ENCODE measurements at regions not wholly inside any gene's neighbourhood (a gene's known extent, or its start where the extent isn't known, plus 50 kb on each side); places are given as distances from the start of the nearest gene placed in this dataset.

- Histone ChIP-seq H3K4me3 (no peak overlapping the region), H3K9ac (ENCODE audit: insufficient read depth in 1 of 2, low read depth in 2 of 2, low read length in 2 of 2) (no peak overlapping the region), H3K36me3 (ENCODE audit: control insufficient read depth, insufficient read depth, low read length) (no peaks in the 10 kb centered on the region), H3K27ac (ENCODE audit: extremely low read depth, low read depth, low read length) (no peak overlapping the region), H3K4me1 (replicated peaks in 1 of 2; ENCODE audit: control insufficient read depth in 2 of 2, insufficient read depth in 2 of 2, low read length in 2 of 2) (no peaks in the 10 kb centered on the region; a peak in 1 of 5 replicates), H3K4me2 (ENCODE audit: insufficient read depth, low read length) (no peak overlapping the region), H2AFZ (ENCODE audit: low read depth, low read length) (no peak overlapping the region), H4K20me1 (replicated peaks; ENCODE audit: control insufficient read depth, insufficient read depth, low read length) (no peaks in the 10 kb centered on the region), H3K9me3 (replicated peaks; ENCODE audit: control insufficient read depth, insufficient read depth, low read depth, low read length) (no peaks in the 10 kb centered on the region), H3K79me2 (ENCODE audit: control insufficient read depth, insufficient read depth, low read length) (no peaks in the 10 kb centered on the region), H3K27me3 (ENCODE audit: control insufficient read depth in 2 of 2, insufficient read depth in 2 of 2, low read length in 2 of 2) (no peaks in the 10 kb centered on the region), H3K9me1 (ENCODE audit: control insufficient read depth, insufficient read depth, low read length) (no peaks in the 10 kb centered on the region)
- no peak for DNase-seq (ENCODE audit: extremely low read depth in 1 of 4, low spot score in 3 of 4)
- ChIA-PET POLR2A (interaction anchor here (0.6 to 0.7 kb wide), 3 partner anchors 244 to 1352 kb away, joined by 3 to 4 read pairs (median 4); no protein-coding TSS in a partner anchor), CTCF (ENCODE audit: low intra/inter-chr PET ratio) (no interaction called here)
- no peak for FAIRE-seq
- intact Hi-C loops (cut with micrococcal nuclease) (no loop called here), in situ Hi-C loops (cut with MboI) (no loop called here)
- BruUV-seq (replicated peaks) = no TSS peak
- no peak for ATAC-seq
- 13% methylated on average over 3 of the region's 3 CpGs for WGBS (ENCODE audit: insufficient coverage, low coverage, missing lambda C conversion rate)
- no peak for TF ChIP-seq ZNF609 (CRISPR knock-in tag; IDR thresholded peaks at IDR 0.05; ENCODE audit: borderline replicate concordance)
- TF ChIP-seq FIP1L1 (IDR thresholded peaks at IDR 0.05; ENCODE audit: low read depth, low read length, poor library complexity, severe bottlenecking) = no peak
- TF ChIP-seq NR2F6 (CRISPR knock-in tag; IDR thresholded peaks at IDR 0.05) = no peak
- TF ChIP-seq ZNF644 (tag; IDR thresholded peaks at IDR 0.05; ENCODE audit: low read depth) = no peak
- TF ChIP-seq ZNF175 (CRISPR knock-in tag; IDR thresholded peaks at IDR 0.05; ENCODE audit: low read depth) = no peak
- no peak for TF ChIP-seq TCF7L2 (IDR thresholded peaks at IDR 0.05; ENCODE audit: low read depth, low read length)
- TF ChIP-seq RBM39 (optimal IDR thresholded peaks at IDR 0.05; ENCODE audit: low read depth, low read length) = no peak
- no peak for TF ChIP-seq KLF1 (tag; IDR thresholded peaks at IDR 0.05)
- no peak for TF ChIP-seq POLR2AphosphoS5 (IDR thresholded peaks at IDR 0.05; ENCODE audit: control insufficient read depth, insufficient read depth, low read depth, low read length)
- TF ChIP-seq SPI1 (IDR thresholded peaks at IDR 0.05; ENCODE audit: borderline replicate concordance, low read depth, low read length) = no peak
- no peak for TF ChIP-seq ASH1L (IDR thresholded peaks at IDR 0.05; ENCODE audit: borderline replicate concordance, low read depth, partially characterized antibody)
- TF ChIP-seq TFE3 (CRISPR knock-in tag; IDR thresholded peaks at IDR 0.05) = no peak
- no peak for TF ChIP-seq CHAMP1 (IDR thresholded peaks at IDR 0.05)
- no peak for TF ChIP-seq NRF1 (conservative IDR thresholded peaks at IDR 0.05 in 1 of 2, IDR thresholded peaks at IDR 0.05 in 1 of 2)
These were observed 300.9 kb downstream of the BCOR start for GRCh38 chrX:39796856-39797255.
